GM23338 (cell line): ENCODE measurements at regions not wholly inside any gene's neighbourhood (a gene's known extent, or its start where the extent isn't known, plus 50 kb on each side); places are given as distances from the start of the nearest gene placed in this dataset.

Source experiments
- ATAC-seq: fragments of 200-7000 bp; cut with Tn5 transposase; 3 replicates; pipeline ENCODE4 v1.9.1; 2020
- DNase-seq: peaks from one replicate; pipeline ENCODE4 v3.0.0-alpha.2; 2015; ENCODE audit warnings: low spot score
- H2AFZ ChIP-seq: fragments of 200-600 bp; sonication (generic); 2 replicates; pipeline ENCODE4 v1.8.0; 2016; ENCODE audit warnings: antibody characterized with exemption, mild to moderate bottlenecking, moderate library complexity
- H3F3A ChIP-seq: fragments of 200-600 bp; sonication (generic); replicated peaks from 2 replicates; pipeline ENCODE4 v1.8.0; 2017; ENCODE audit warnings: antibody characterized with exemption, mixed run types, low read depth
- H3K27ac ChIP-seq: fragments of 200-600 bp; sonication (generic); 2 replicates; pipeline ENCODE4 v1.6.1; 2016; ENCODE audit warnings: low read depth
- H3K27me3 ChIP-seq: fragments of 200-600 bp; sonication (generic); 2 replicates; pipeline ENCODE4 v1.8.0; 2016; ENCODE audit warnings: mild to moderate bottlenecking, mixed run types, moderate library complexity; ENCODE audit not compliant: insufficient read depth
- H3K36me3 ChIP-seq: fragments of 200-600 bp; sonication (generic); 2 replicates; pipeline ENCODE4 v1.8.0; 2016; ENCODE audit warnings: mild to moderate bottlenecking; ENCODE audit not compliant: insufficient read depth
- H3K4me1 ChIP-seq: fragments of 200-600 bp; sonication (generic); 2 replicates; pipeline ENCODE4 v1.8.0; 2016; ENCODE audit warnings: mild to moderate bottlenecking, moderate library complexity; ENCODE audit not compliant: insufficient read depth
- H3K4me2 ChIP-seq: fragments of 200-600 bp; sonication (generic); 2 replicates; pipeline ENCODE4 v1.7.1; 2017; ENCODE audit warnings: mixed run types
- H3K4me3 ChIP-seq: fragments of 200-600 bp; sonication (generic); 2 replicates; pipeline ENCODE4 v1.6.1; 2016; ENCODE audit warnings: mixed run types
- H3K79me2 ChIP-seq: fragments of 200-600 bp; sonication (generic); replicated peaks from 2 replicates; pipeline ENCODE4 v1.8.0; 2017; ENCODE audit warnings: mild to moderate bottlenecking; ENCODE audit not compliant: insufficient read depth
- H3K9me2 ChIP-seq: fragments of 200-600 bp; sonication (generic); 2 replicates; pipeline ENCODE4 v1.8.0; 2017; ENCODE audit not compliant: insufficient read depth
- H4K20me1 ChIP-seq: fragments of 200-600 bp; sonication (generic); replicated peaks from 2 replicates; pipeline ENCODE4 v1.8.0; 2017; ENCODE audit warnings: mild to moderate bottlenecking; ENCODE audit not compliant: insufficient read depth
- H3K27ac Mint-ChIP-seq: 2 replicates; pipeline ENCODE4 v1.8.0; 2020; ENCODE audit warnings: inconsistent platforms, mild to moderate bottlenecking, moderate library complexity, mixed read lengths
- H3K27me3 Mint-ChIP-seq: 3 replicates; pipeline ENCODE4 v1.8.0; 2022; ENCODE audit warnings: low read depth, mild to moderate bottlenecking, moderate library complexity, mixed read lengths, inconsistent platforms; ENCODE audit not compliant: insufficient read depth, poor library complexity
- H3K36me3 Mint-ChIP-seq: 3 replicates; pipeline ENCODE4 v1.8.0; 2021; ENCODE audit warnings: low read depth, mild to moderate bottlenecking, inconsistent platforms, moderate library complexity, mixed read lengths
- H3K4me1 Mint-ChIP-seq: 3 replicates; pipeline ENCODE4 v1.8.0; 2020; ENCODE audit warnings: mild to moderate bottlenecking, inconsistent platforms, mixed read lengths
- H3K4me3 Mint-ChIP-seq: 3 replicates; pipeline ENCODE4 v1.8.0; 2021; ENCODE audit warnings: moderate library complexity, mild to moderate bottlenecking, inconsistent platforms, mixed read lengths
- H3K9me3 Mint-ChIP-seq: 3 replicates; pipeline ENCODE4 v1.8.0; 2020; ENCODE audit warnings: moderate library complexity, mild to moderate bottlenecking, inconsistent platforms, mixed read lengths
- CREB1 ChIP-seq: fragments of 250-450 bp; sonication (Bioruptor Pico); IDR thresholded peaks from 2 replicates; pipeline ENCODE4 v1.5.0; 2020; ENCODE audit warnings: low read depth, mild to moderate bottlenecking, moderate library complexity
- EZH2 ChIP-seq: fragments of 200-600 bp; sonication (generic); IDR thresholded peaks from one replicate; pipeline ENCODE4 v1.8.0; 2017; ENCODE audit warnings: antibody characterized with exemption, mild to moderate bottlenecking, low read depth; ENCODE audit not compliant: unreplicated experiment
- EZH2phosphoT487 ChIP-seq: fragments of 200-600 bp; sonication (generic); IDR thresholded peaks from one replicate; pipeline ENCODE4 v1.8.1; 2018; ENCODE audit warnings: antibody characterized with exemption; ENCODE audit not compliant: unreplicated experiment
- JUNB ChIP-seq: IDR thresholded peaks from one replicate; pipeline ENCODE4 v1.6.1; 2016; ENCODE audit warnings: antibody characterized with exemption; ENCODE audit not compliant: unreplicated experiment
- NANOG ChIP-seq: IDR thresholded peaks from 2 replicates; pipeline ENCODE4 v1.6.1; 2016; ENCODE audit warnings: antibody characterized with exemption, borderline replicate concordance
- POLR2AphosphoS5 ChIP-seq: IDR thresholded peaks from 2 replicates; pipeline ENCODE4 v1.6.1; 2016; ENCODE audit warnings: antibody characterized with exemption, low read depth
- STAT1 ChIP-seq: IDR thresholded peaks from one replicate; pipeline ENCODE4 v1.6.1; 2016; ENCODE audit warnings: antibody characterized with exemption; ENCODE audit not compliant: unreplicated experiment
- ZNF114 ChIP-seq: fragments of 250-450 bp; sonication (Bioruptor Pico); IDR thresholded peaks from 2 replicates; pipeline ENCODE4 v1.5.0; 2020; ENCODE audit warnings: mild to moderate bottlenecking, moderate library complexity
- ZNF331 ChIP-seq: fragments of 250-450 bp; sonication (Bioruptor Pico); IDR thresholded peaks from 2 replicates; pipeline ENCODE4 v1.5.0; 2020; ENCODE audit warnings: low read depth, mild to moderate bottlenecking, moderate library complexity
- TF ChIP-seq, protein P1 (sequence below): fragments of 250-450 bp; sonication (Bioruptor Pico); IDR thresholded peaks from 2 replicates; pipeline ENCODE4 v1.5.0; 2020; ENCODE audit warnings: mild to moderate bottlenecking, moderate library complexity
- TF ChIP-seq, protein P2 (sequence below): IDR thresholded peaks from one replicate; pipeline ENCODE4 v1.6.1; 2018; ENCODE audit warnings: antibody characterized with exemption; ENCODE audit not compliant: unreplicated experiment
- TF ChIP-seq, protein P3 (sequence below): IDR thresholded peaks from 2 replicates; pipeline ENCODE4 v1.6.1; 2016; ENCODE audit warnings: antibody characterized with exemption
- TF ChIP-seq, protein P4 (sequence below), 2 experiments: fragments of 200-600 bp in 1 of 2; sonication (generic) in 1 of 2; conservative IDR thresholded peaks; 2 replicates each; pipeline versions ENCODE4 v1.5.1 to v1.6.1; 2016 to 2017; ENCODE audit warnings: antibody characterized with exemption in 2 of 2, low read depth in 2 of 2, mild to moderate bottlenecking in 2 of 2, moderate library complexity in 1 of 2

DNA sequence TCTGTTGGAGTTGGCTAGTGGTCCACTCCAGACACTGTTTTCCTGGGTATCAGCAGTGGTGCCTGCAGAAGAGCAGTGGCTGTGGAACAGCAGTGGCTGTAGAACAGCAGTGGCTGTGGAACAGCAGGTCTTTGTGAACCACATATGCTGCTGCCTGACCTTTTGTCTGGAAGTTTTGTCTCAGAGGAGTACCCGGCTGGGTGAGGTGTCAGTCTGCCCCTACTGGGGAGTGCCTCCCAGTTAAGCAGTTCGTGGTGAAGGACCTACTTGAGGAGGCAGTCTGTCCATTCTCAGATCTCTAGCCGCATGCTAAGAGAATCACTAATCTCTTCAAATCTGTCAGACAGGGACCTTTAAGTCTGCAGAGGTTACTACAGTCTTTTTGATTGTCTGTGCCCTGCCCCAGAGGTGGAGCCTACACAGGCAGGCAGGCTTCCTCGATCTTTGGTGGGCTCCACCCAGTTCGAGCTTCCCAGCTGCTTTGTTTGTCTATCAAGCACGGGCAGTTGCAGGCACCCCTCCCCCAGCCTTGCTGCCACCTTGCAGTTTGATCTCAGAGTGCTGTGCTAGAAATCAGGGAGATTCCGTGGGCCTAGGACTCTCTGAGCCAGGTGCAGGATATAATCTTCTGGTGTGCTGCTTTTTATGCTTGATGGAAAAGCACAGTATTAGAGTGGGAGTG is 89.1 kb upstream of the TRIM48 start:
- no peak for ATAC-seq
- H3K27me3 Mint-ChIP-seq, result peaks cover 2% of the 10 kb centered on the region
- H4K20me1 ChIP-seq, result no peaks in the 10 kb centered on the region
- H3K79me2 ChIP-seq, result no peaks in the 10 kb centered on the region
- no peak overlapping the region for H3K4me2 ChIP-seq
- no peaks in the 10 kb centered on the region for H3K9me2 ChIP-seq
- no peak overlapping the region for H3K4me3 ChIP-seq
- H3K27me3 ChIP-seq, result no peaks in the 10 kb centered on the region
- no peaks in the 10 kb centered on the region for H3F3A ChIP-seq
- 0 out of 2 replicates have a peak, but pooled peaks cover 9% of the 10 kb centered on the region for H3K36me3 ChIP-seq
- DNase-seq, result no peak
- no peak overlapping the region for H3K27ac Mint-ChIP-seq
- no peaks in the 10 kb centered on the region for H3K4me1 Mint-ChIP-seq
- no peak overlapping the region for H3K4me3 Mint-ChIP-seq
- peaks cover 32% of the 10 kb centered on the region for H3K36me3 Mint-ChIP-seq
- no peak overlapping the region for H2AFZ ChIP-seq
- H3K27ac ChIP-seq, result no peak overlapping the region
- TF ChIP-seq CREB1 (no peak), STAT1 (no peak), NANOG (no peak), EZH2 (no peak), ZNF331 (no peak), EZH2phosphoT487 (no peak), ZNF114 (CRISPR knock-in tag) (no peak), JUNB (no peak), POLR2AphosphoS5 (no peak)
- TF ChIP-seq, protein P1, sequence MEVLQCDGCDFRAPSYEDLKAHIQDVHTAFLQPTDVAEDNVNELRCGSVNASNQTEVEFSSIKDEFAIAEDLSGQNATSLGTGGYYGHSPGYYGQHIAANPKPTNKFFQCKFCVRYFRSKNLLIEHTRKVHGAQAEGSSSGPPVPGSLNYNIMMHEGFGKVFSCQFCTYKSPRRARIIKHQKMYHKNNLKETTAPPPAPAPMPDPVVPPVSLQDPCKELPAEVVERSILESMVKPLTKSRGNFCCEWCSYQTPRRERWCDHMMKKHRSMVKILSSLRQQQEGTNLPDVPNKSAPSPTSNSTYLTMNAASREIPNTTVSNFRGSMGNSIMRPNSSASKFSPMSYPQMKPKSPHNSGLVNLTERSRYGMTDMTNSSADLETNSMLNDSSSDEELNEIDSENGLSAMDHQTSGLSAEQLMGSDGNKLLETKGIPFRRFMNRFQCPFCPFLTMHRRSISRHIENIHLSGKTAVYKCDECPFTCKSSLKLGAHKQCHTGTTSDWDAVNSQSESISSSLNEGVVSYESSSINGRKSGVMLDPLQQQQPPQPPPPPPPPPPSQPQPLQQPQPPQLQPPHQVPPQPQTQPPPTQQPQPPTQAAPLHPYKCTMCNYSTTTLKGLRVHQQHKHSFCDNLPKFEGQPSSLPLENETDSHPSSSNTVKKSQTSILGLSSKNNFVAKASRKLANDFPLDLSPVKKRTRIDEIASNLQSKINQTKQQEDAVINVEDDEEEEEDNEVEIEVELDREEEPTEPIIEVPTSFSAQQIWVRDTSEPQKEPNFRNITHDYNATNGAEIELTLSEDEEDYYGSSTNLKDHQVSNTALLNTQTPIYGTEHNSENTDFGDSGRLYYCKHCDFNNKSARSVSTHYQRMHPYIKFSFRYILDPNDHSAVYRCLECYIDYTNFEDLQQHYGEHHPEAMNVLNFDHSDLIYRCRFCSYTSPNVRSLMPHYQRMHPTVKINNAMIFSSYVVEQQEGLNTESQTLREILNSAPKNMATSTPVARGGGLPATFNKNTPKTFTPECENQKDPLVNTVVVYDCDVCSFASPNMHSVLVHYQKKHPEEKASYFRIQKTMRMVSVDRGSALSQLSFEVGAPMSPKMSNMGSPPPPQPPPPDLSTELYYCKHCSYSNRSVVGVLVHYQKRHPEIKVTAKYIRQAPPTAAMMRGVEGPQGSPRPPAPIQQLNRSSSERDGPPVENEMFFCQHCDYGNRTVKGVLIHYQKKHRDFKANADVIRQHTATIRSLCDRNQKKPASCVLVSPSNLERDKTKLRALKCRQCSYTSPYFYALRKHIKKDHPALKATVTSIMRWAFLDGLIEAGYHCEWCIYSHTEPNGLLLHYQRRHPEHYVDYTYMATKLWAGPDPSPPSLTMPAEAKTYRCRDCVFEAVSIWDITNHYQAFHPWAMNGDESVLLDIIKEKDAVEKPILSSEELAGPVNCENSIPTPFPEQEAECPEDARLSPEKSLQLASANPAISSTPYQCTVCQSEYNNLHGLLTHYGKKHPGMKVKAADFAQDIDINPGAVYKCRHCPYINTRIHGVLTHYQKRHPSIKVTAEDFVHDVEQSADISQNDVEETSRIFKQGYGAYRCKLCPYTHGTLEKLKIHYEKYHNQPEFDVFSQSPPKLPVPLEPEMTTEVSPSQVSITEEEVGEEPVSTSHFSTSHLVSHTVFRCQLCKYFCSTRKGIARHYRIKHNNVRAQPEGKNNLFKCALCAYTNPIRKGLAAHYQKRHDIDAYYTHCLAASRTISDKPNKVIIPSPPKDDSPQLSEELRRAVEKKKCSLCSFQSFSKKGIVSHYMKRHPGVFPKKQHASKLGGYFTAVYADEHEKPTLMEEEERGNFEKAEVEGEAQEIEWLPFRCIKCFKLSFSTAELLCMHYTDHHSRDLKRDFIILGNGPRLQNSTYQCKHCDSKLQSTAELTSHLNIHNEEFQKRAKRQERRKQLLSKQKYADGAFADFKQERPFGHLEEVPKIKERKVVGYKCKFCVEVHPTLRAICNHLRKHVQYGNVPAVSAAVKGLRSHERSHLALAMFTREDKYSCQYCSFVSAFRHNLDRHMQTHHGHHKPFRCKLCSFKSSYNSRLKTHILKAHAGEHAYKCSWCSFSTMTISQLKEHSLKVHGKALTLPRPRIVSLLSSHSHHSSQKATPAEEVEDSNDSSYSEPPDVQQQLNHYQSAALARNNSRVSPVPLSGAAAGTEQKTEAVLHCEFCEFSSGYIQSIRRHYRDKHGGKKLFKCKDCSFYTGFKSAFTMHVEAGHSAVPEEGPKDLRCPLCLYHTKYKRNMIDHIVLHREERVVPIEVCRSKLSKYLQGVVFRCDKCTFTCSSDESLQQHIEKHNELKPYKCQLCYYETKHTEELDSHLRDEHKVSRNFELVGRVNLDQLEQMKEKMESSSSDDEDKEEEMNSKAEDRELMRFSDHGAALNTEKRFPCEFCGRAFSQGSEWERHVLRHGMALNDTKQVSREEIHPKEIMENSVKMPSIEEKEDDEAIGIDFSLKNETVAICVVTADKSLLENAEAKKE (CRISPR knock-in tag), result no peak
- TF ChIP-seq, protein P2, sequence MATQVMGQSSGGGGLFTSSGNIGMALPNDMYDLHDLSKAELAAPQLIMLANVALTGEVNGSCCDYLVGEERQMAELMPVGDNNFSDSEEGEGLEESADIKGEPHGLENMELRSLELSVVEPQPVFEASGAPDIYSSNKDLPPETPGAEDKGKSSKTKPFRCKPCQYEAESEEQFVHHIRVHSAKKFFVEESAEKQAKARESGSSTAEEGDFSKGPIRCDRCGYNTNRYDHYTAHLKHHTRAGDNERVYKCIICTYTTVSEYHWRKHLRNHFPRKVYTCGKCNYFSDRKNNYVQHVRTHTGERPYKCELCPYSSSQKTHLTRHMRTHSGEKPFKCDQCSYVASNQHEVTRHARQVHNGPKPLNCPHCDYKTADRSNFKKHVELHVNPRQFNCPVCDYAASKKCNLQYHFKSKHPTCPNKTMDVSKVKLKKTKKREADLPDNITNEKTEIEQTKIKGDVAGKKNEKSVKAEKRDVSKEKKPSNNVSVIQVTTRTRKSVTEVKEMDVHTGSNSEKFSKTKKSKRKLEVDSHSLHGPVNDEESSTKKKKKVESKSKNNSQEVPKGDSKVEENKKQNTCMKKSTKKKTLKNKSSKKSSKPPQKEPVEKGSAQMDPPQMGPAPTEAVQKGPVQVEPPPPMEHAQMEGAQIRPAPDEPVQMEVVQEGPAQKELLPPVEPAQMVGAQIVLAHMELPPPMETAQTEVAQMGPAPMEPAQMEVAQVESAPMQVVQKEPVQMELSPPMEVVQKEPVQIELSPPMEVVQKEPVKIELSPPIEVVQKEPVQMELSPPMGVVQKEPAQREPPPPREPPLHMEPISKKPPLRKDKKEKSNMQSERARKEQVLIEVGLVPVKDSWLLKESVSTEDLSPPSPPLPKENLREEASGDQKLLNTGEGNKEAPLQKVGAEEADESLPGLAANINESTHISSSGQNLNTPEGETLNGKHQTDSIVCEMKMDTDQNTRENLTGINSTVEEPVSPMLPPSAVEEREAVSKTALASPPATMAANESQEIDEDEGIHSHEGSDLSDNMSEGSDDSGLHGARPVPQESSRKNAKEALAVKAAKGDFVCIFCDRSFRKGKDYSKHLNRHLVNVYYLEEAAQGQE, result no peak
- TF ChIP-seq, protein P3, sequence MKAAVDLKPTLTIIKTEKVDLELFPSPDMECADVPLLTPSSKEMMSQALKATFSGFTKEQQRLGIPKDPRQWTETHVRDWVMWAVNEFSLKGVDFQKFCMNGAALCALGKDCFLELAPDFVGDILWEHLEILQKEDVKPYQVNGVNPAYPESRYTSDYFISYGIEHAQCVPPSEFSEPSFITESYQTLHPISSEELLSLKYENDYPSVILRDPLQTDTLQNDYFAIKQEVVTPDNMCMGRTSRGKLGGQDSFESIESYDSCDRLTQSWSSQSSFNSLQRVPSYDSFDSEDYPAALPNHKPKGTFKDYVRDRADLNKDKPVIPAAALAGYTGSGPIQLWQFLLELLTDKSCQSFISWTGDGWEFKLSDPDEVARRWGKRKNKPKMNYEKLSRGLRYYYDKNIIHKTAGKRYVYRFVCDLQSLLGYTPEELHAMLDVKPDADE, result no peak
- TF ChIP-seq, protein P4, sequence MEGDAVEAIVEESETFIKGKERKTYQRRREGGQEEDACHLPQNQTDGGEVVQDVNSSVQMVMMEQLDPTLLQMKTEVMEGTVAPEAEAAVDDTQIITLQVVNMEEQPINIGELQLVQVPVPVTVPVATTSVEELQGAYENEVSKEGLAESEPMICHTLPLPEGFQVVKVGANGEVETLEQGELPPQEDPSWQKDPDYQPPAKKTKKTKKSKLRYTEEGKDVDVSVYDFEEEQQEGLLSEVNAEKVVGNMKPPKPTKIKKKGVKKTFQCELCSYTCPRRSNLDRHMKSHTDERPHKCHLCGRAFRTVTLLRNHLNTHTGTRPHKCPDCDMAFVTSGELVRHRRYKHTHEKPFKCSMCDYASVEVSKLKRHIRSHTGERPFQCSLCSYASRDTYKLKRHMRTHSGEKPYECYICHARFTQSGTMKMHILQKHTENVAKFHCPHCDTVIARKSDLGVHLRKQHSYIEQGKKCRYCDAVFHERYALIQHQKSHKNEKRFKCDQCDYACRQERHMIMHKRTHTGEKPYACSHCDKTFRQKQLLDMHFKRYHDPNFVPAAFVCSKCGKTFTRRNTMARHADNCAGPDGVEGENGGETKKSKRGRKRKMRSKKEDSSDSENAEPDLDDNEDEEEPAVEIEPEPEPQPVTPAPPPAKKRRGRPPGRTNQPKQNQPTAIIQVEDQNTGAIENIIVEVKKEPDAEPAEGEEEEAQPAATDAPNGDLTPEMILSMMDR (conservative IDR thresholded peaks at IDR 0.05; ENCODE audit: low read depth in 2 of 2), result no peak
- H3K4me1 ChIP-seq, result no peaks in the 10 kb centered on the region
- peaks cover 100% of the 10 kb centered on the region for H3K9me3 Mint-ChIP-seq
